ENCODE measurements at regions not wholly inside any gene's neighbourhood (a gene's known extent, or its start where the extent isn't known, plus 50 kb on each side); places are given as distances from the start of the nearest gene placed in this dataset.

- ATAC-seq (ENCODE audit: low read depth) (no peak), DNase-seq (ENCODE audit: low spot score) (no peak)
- no peaks in the 10 kb centered on the region for H3K27me3 ChIP-seq (ENCODE audit: insufficient read depth, poor library complexity, severe bottlenecking)
- no peaks in the 10 kb centered on the region for H3K9me3 ChIP-seq (ENCODE audit: severe bottlenecking)
- H3K27ac ChIP-seq (ENCODE audit: poor library complexity, severe bottlenecking) = no peak overlapping the region
- H3K4me1 ChIP-seq (ENCODE audit: insufficient read depth, poor library complexity, severe bottlenecking) = no peaks in the 10 kb centered on the region
- no peak overlapping the region for H3K4me3 ChIP-seq (ENCODE audit: severe bottlenecking)
- TF ChIP-seq CTCF (IDR thresholded peaks at IDR 0.05; ENCODE audit: poor library complexity, severe bottlenecking) = no peak
- H3K36me3 ChIP-seq (ENCODE audit: low read depth) = no peaks in the 10 kb centered on the region
These were observed 180.1 kb upstream of the ISX start for GRCh38 chr22:34885852-34886251.

- TF ChIP-seq CTCF (IDR thresholded peaks at IDR 0.05; ENCODE audit: poor library complexity, severe bottlenecking) = no peak
These were observed 179.6 kb upstream of the ISX start for GRCh38 chr22:34886391-34886790.

DNA sequence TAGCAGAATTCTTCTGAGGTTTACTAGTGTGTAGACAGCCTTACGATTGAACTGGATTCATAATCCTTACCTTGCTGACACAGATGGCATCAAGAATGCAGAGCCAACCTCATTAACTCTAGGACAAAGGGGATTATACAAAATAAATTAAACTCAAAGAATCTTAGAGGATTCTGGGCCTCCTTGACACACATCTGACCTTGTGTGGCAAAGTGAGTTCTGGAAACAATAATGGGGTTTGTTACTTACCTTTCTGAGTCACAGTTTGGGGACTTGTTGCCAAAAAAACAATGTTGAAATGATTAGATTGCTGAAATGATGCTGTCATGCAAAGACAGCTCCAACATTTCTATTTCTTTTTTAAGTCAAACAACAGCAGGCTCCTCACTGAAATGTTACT is 179.1 kb upstream of the ISX start:
- Histone ChIP-seq H3K36me3 (ENCODE audit: low read depth) (no peaks in the 10 kb centered on the region), H3K27ac (ENCODE audit: poor library complexity, severe bottlenecking) (no peak overlapping the region), H3K27me3 (ENCODE audit: insufficient read depth, poor library complexity, severe bottlenecking) (no peaks in the 10 kb centered on the region), H3K4me3 (ENCODE audit: severe bottlenecking) (no peak overlapping the region), H3K9me3 (ENCODE audit: severe bottlenecking) (no peaks in the 10 kb centered on the region), H3K4me1 (ENCODE audit: insufficient read depth, poor library complexity, severe bottlenecking) (no peaks in the 10 kb centered on the region)
- DNase-seq (ENCODE audit: low spot score) (no peak), ATAC-seq (ENCODE audit: low read depth) (no peak)
- no peak for TF ChIP-seq CTCF (IDR thresholded peaks at IDR 0.05; ENCODE audit: poor library complexity, severe bottlenecking)

More at GRCh38 chr22:34886391-34886790, 179.6 kb upstream of the ISX start:
- DNase-seq (ENCODE audit: low spot score) = no peak
- H3K27me3 ChIP-seq (ENCODE audit: insufficient read depth, poor library complexity, severe bottlenecking) = no peaks in the 10 kb centered on the region
- no peak for ATAC-seq (ENCODE audit: low read depth)
- H3K36me3 ChIP-seq (ENCODE audit: low read depth) = no peaks in the 10 kb centered on the region
- H3K9me3 ChIP-seq (ENCODE audit: severe bottlenecking) = no peaks in the 10 kb centered on the region
- H3K4me3 ChIP-seq (ENCODE audit: severe bottlenecking) = no peak overlapping the region
- no peaks in the 10 kb centered on the region for H3K4me1 ChIP-seq (ENCODE audit: insufficient read depth, poor library complexity, severe bottlenecking)
- H3K27ac ChIP-seq (ENCODE audit: poor library complexity, severe bottlenecking) = no peak overlapping the region

DNA sequence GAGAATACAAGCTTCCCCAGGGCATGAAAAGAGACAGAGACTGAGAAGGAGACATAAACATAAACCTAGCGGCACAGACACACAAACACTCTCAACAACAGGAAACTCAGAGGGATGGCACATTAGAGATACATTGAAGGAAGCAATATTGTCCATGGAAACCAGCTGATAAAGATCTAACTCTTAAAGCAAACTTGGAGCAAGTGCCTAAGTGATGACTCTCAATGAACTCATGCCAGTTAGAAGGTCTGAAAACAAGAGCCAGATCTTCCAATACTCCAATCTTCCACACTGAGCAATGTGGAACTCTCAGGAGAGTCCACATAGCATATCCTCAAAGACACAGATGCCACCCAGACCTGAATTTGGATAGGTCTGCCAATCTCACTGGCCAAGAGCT is 168.8 kb upstream of the ISX start:
- TF ChIP-seq CTCF (IDR thresholded peaks at IDR 0.05; ENCODE audit: poor library complexity, severe bottlenecking) = no peak

DNA sequence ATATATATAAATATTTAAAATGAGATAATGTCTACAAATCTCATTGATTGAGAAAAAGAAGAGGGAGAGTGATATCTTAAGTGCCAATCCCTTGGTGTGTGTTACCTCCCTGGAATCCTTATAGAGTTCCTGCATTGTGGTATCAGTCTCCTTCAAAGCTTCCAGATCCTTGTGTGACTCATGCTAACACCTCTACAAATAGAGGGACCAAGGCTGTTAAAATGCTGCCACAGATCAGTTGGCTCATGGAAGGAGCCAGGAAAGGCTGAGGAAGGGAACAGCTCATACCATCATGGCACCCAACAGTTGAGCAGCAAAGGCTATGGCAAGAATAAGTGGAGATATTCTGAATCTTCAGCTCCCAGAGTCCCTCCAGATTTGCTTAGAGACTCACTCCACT is 163.6 kb upstream of the ISX start:
- no peaks in the 10 kb centered on the region for H3K4me1 ChIP-seq (ENCODE audit: insufficient read depth, poor library complexity, severe bottlenecking)
- H3K27ac ChIP-seq (ENCODE audit: poor library complexity, severe bottlenecking) = no peak overlapping the region
- no peaks in the 10 kb centered on the region for H3K9me3 ChIP-seq (ENCODE audit: severe bottlenecking)
- no peak for TF ChIP-seq CTCF (IDR thresholded peaks at IDR 0.05; ENCODE audit: poor library complexity, severe bottlenecking)
- DNase-seq (ENCODE audit: low spot score) (no peak), ATAC-seq (ENCODE audit: low read depth) (no peak)
- no peaks in the 10 kb centered on the region for H3K36me3 ChIP-seq (ENCODE audit: low read depth)
- H3K4me3 ChIP-seq (ENCODE audit: severe bottlenecking) = no peak overlapping the region
- H3K27me3 ChIP-seq (ENCODE audit: insufficient read depth, poor library complexity, severe bottlenecking) = no peaks in the 10 kb centered on the region

More for the DNA sequence above, 168.8 kb upstream of the ISX start:
- H3K4me1 ChIP-seq (ENCODE audit: insufficient read depth, poor library complexity, severe bottlenecking) = no peaks in the 10 kb centered on the region
- H3K4me3 ChIP-seq (ENCODE audit: severe bottlenecking) = no peak overlapping the region
- ATAC-seq (ENCODE audit: low read depth) (no peak), DNase-seq (ENCODE audit: low spot score) (no peak)
- H3K9me3 ChIP-seq (ENCODE audit: severe bottlenecking) = no peaks in the 10 kb centered on the region
- H3K27me3 ChIP-seq (ENCODE audit: insufficient read depth, poor library complexity, severe bottlenecking) = no peaks in the 10 kb centered on the region
- no peak overlapping the region for H3K27ac ChIP-seq (ENCODE audit: poor library complexity, severe bottlenecking)
- no peaks in the 10 kb centered on the region for H3K36me3 ChIP-seq (ENCODE audit: low read depth)
